ENCODE measurements at regions not wholly inside any gene's neighbourhood (a gene's known extent, or its start where the extent isn't known, plus 50 kb on each side); places are given as distances from the start of the nearest gene placed in this dataset.

DNA sequence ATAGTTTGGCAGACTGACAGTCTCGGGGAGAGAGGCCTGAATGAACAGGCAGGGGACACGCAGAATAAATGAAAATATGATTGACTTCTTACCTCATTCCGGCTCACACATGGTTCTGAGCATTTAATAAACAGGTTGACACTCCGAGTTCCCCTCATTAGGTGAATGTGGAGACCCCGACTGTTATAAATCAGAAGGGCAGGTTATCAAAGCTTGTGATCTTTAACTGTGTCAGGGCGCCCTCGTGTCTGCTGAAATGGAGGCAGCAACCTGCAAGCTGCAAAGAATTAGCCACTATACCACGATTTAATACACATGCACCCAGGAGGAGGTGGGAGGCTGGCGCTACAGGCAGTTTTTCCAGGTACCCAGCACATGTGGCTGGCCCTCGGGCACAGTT is 627.5 kb downstream of the MED13L start:
- TF ChIP-seq, protein P1, sequence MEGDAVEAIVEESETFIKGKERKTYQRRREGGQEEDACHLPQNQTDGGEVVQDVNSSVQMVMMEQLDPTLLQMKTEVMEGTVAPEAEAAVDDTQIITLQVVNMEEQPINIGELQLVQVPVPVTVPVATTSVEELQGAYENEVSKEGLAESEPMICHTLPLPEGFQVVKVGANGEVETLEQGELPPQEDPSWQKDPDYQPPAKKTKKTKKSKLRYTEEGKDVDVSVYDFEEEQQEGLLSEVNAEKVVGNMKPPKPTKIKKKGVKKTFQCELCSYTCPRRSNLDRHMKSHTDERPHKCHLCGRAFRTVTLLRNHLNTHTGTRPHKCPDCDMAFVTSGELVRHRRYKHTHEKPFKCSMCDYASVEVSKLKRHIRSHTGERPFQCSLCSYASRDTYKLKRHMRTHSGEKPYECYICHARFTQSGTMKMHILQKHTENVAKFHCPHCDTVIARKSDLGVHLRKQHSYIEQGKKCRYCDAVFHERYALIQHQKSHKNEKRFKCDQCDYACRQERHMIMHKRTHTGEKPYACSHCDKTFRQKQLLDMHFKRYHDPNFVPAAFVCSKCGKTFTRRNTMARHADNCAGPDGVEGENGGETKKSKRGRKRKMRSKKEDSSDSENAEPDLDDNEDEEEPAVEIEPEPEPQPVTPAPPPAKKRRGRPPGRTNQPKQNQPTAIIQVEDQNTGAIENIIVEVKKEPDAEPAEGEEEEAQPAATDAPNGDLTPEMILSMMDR (conservative IDR thresholded peaks at IDR 0.05; ENCODE audit: low read depth, low read length): no peak
- no peak for TF ChIP-seq EZH2 (IDR thresholded peaks at IDR 0.05; ENCODE audit: low read length, unreplicated experiment)
- no peak for TF ChIP-seq EZH2phosphoT487 (IDR thresholded peaks at IDR 0.05; ENCODE audit: borderline replicate concordance, low read length)
